Occipital lobe (tissue), 1 donor: ENCODE measurements at regions not wholly inside any gene's neighbourhood (a gene's known extent, or its start where the extent isn't known, plus 50 kb on each side); places are given as distances from the start of the nearest gene placed in this dataset.
"Not testable (repeated sequence)": the region's sequence is repeated elsewhere in the genome, so short reads cannot be mapped to it uniquely, and the experiment has no call there.

Source experiments
- DNase-seq: peaks from one replicate; lab custom pipeline; 2025; lab: John Stamatoyannopoulos, UW

- no peak for DNase-seq
Observed at GRCh38 chr9:79428422-79428821, 143.3 kb upstream of the TLE4 start.

GRCh38 chr9:79430619-79431018, 141.1 kb upstream of the TLE4 start:
- no peak for DNase-seq

GRCh38 chr9:79431019-79431679, 140.6 kb upstream of the TLE4 start:
- no peak for DNase-seq

GRCh38 chr9:79432485-79432884, 139.3 kb upstream of the TLE4 start:
- no peak for DNase-seq

GRCh38 chr9:79433703-79434102, 138.1 kb upstream of the TLE4 start:
- DNase-seq, result no peak

- DNase-seq, result not testable (repeated sequence)
Observed at GRCh38 chr9:79439221-79439620, 132.5 kb upstream of the TLE4 start.

GRCh38 chr9:79446523-79447307, 125.0 kb upstream of the TLE4 start:
- DNase-seq, result no peak

GRCh38 chr9:79447308-79447605, 124.5 kb upstream of the TLE4 start:
- no peak for DNase-seq

GRCh38 chr9:79447762-79448161, 124.0 kb upstream of the TLE4 start:
- DNase-seq, result no peak

GRCh38 chr9:79452265-79452664, 119.5 kb upstream of the TLE4 start:
- DNase-seq, result no peak

GRCh38 chr9:79461712-79462111, 110.1 kb upstream of the TLE4 start:
- DNase-seq, result no peak

GRCh38 chr9:79465156-79465555, 106.6 kb upstream of the TLE4 start:
- no peak for DNase-seq

- DNase-seq, result no peak
Observed at GRCh38 chr9:79469164-79469563, 102.6 kb upstream of the TLE4 start.

- no peak for DNase-seq
Observed at GRCh38 chr9:79470954-79471353, 100.8 kb upstream of the TLE4 start.

- peak; percentile 39 for DNase-seq
Observed at GRCh38 chr9:79471580-79472543, 99.9 kb upstream of the TLE4 start.

GRCh38 chr9:79473704-79474103, 98.1 kb upstream of the TLE4 start:
- DNase-seq, result no peak

GRCh38 chr9:79477241-79477840, 94.4 kb upstream of the TLE4 start:
- no peak for DNase-seq

GRCh38 chr9:79477955-79478771, 93.6 kb upstream of the TLE4 start:
- DNase-seq, result no peak

- no peak for DNase-seq
Observed at GRCh38 chr9:79480639-79481038, 91.1 kb upstream of the TLE4 start.

GRCh38 chr9:79481846-79482477, 89.8 kb upstream of the TLE4 start:
- DNase-seq, result no peak
